Heart left ventricle (tissue), 13 donors: ENCODE measurements at regions not wholly inside any gene's neighbourhood (a gene's known extent, or its start where the extent isn't known, plus 50 kb on each side); places are given as distances from the start of the nearest gene placed in this dataset.

Experiments
- CTCF ChIP-seq, 12 donors: fragments of 200-600 bp; sonication (generic) in 4 of 12; IDR thresholded peaks; one replicate each; pipeline versions ENCODE4 v1.5.0 to v1.8.0; 2018 to 2022; ENCODE audit warnings: antibody characterized with exemption in 12 of 12, mild to moderate bottlenecking in 5 of 12
- POLR2A ChIP-seq, 2 donors: fragments of 450-650 bp; IDR thresholded peaks; one replicate each; pipeline ENCODE4 v1.6.1; 2017; ENCODE audit warnings: antibody characterized with exemption in 2 of 2, mild to moderate bottlenecking in 2 of 2, moderate library complexity in 2 of 2
- donor health status: ischemic (EF 13 %, LVEDD 7.1; RV severe dilation, severe dysfunction).
- donor health status: DM: no; HTN: yes; CAD: no.
- donor health status: DM: no; HTN: no; CAD: no.
- donor health status: ischemic (EF 25% LVEDD 6.9; RV normal size, moderate dysfunction).
- donor health status: ischemic (EF 25% LVEDD 5.7; RV mildly dilated, moderate dysfunction).
- donor health status: ischemic (EF 35%, LVEDD 5.7; RV mildly dilated, moderate dysfunction).
- donor health status: nonischemic (EF 11% LVEDD 7.7; RV severe dilation, severe dysfunction).
- donor health status: DM: yes; HTN: yes; CAD: no.
- donor health status: PGD.
- donor health status: ischemic (EF 29% LVEDD 5.4; RV normal size, mild dysfunction).
- donor health status: nonischemic (EF 23%, LVEDD 6.1; RV moderate dilation, normal function).

GRCh38 chr16:29321000-29321393 is 85.5 kb downstream of the NPIPB11 start:
- TF ChIP-seq CTCF (IDR thresholded peaks at IDR 0.05) (no peak), POLR2A (IDR thresholded peaks at IDR 0.05) (no peak)
